C1 segment of cervical spinal cord (tissue), 14 donors: ENCODE measurements at regions not wholly inside any gene's neighbourhood (a gene's known extent, or its start where the extent isn't known, plus 50 kb on each side); places are given as distances from the start of the nearest gene placed in this dataset.

Source experiments
- DNase-seq, 14 donors: peaks; one replicate each; lab custom pipeline; 2025; lab: John Stamatoyannopoulos, UW

DNA sequence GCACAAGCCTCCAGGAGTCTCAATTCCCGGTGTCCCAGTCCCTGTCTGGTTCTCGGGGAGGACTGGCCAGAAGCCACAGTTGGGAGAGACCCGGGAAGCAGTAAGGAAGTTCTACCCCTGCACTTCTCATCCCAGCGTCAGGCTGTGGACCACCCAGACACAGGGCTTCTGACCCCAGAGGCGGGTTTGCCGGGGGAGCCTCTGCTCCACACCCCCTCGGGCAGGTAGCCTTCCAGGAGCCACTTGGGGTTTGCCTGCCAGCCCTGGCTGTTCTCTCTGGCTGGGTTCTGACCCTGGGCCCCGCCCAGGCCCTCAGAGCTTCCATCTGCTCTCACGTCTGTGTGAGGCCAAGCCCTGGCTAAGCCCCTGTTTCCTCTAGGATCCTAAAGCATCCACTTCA, 94.4 kb upstream of the GPC1 start:
- peak in 1 of 14 donors; percentile 69 for DNase-seq

DNA sequence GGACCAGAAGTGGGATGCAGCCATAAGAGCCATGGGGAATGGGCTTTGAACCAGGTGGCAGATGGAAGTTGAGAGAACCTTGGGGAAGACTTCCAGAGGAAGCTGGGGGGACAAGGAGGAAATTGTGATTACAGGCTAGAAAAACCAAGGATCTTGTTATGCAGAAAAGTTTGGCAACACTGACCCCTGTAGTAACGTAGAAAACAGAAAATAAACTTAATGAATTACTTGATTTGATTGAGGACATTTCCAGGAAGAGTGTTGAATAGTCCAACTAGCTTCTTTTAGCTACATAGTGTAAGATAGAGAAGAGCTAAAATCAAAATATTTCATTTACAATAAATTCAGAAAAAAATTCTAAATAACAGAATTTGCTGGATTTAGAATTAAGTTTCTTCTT, 91.9 kb upstream of the GPC1 start:
- no peak for DNase-seq

DNA sequence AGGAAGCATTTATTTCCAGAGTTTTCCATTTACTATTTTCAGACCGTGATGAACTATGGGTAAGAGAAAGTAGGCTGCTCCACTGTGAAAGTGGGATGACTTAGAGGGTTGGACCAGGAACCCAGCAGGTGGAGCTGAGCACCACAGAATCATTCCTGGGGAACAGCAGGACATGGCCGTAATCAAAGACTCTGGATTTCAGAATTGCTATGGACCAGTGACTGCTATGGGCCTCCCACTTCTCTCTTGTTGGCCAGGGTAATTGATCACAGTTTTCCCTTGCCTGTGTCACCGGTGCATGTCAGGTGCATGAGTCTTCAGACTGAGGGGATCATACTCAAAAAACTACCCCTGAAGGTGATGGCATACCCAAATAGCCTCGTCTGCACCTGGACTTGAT, 90.6 kb upstream of the GPC1 start:
- DNase-seq: no peak

DNA sequence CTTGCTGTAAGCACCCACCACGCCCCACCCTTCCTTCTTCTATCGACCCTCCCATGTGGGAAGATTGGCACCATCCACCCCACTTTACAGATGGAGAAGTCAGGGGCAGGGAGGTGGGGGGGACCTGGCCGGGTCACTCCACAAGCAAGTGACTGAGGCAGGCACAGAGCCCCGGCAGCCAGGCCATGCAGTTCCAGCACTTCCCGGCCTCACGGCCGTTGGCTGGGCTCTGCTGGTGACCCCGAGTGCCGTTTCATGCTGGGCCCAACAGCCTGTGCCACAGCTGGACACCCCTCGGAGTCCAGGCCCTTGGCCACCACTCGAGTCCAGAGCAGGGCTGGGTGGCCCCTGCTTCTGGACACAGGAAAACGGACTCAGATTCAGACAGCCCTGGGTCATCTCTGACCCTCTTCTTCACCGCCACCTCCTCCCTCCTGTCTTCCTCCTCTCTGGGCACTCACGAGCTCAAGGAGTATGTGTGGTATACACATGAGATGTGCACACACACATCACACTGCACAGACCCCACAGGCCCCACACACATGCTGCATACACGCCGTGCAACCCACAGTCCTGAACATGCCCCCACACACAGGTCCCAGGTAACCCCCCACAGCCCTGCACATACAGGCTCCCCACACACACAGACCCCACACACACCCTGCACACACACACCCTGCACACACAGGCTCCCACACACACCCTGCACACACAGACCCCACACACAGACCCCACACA, 89.3 kb upstream of the GPC1 start:
- no peak for DNase-seq

DNA sequence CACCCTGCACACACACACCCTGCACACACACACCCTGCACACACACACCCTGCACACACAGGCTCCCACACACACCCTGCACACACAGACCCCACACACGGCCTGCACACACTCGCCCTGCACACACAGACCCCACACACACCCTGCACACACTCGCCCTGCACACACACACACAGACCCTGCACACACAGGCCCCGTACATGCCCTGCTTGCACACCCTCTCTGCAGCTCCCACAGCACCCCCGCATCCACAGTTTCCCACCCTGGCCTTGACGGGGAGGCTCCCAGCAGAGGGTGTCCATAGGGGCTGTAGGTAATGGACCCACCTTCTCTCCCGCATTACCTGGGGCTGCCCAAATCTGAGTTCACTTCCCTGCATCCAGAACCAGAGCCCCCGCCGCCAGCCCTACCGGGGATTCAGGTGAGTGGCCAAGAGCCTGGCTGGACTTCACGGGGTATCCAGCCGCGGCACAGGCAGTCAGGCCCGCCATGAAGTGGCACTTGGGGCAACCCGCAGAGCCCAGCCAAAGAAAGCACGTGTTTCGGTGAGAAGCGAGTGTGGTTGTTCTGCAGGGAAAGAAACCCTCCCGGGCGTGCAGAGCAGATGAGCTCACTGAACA, 88.6 kb upstream of the GPC1 start:
- DNase-seq: no peak

DNA sequence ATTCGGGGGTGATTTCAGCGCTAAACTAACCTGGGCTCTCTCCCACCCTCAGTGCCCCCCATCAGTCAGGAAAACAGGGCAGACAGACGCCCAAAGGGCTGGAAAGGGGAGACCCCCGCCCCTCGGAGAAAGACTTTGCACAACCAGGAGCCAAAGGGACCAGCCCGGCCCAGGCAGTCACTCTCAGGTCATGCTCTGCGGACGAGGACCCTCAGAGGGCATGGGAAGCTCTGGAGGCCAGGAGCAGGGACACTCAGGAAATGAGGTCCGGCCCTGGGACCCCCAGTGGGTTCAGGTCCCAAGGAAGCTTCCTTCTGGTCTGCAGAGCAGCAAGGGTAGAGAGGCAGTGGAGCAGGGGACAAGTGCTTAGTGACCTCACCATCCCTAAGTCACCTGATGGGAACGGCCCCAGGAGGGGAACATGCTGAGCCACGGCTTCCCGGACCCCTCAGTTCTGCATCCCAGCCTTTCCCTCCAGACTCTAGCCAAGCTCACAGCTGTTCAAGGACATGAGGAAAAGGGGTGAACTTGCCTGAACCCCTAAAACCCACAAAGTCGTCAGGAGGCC, 88.0 kb upstream of the GPC1 start:
- DNase-seq: no peak

DNA sequence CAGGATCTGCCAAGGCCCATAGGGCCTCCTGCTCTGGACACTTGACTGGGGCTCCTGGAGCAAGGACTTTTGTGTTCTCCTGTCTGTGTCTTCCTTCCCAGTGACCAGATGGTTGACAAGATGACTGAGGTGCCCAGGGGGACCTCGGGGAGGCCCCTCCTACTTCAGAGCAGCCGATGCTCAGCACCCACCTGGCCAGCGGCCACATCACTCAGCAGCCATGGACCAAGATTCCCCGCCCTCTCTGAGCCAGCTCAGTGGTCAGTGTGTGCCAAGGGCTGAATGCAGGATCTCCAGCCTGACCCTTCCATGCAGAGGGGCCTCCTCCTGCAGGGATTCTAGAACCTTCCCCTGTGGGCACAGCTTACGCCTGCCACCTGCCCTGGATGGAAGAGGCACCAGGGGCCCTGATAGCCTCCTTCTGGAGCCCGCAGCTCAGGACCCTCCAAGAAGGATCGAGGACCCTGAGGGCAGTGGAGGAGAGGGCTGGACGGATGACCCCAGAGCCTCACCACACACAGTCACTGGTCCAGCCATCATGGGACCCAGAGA, 87.4 kb upstream of the GPC1 start:
- peak in 1 of 14 donors; percentile 22 for DNase-seq

DNA sequence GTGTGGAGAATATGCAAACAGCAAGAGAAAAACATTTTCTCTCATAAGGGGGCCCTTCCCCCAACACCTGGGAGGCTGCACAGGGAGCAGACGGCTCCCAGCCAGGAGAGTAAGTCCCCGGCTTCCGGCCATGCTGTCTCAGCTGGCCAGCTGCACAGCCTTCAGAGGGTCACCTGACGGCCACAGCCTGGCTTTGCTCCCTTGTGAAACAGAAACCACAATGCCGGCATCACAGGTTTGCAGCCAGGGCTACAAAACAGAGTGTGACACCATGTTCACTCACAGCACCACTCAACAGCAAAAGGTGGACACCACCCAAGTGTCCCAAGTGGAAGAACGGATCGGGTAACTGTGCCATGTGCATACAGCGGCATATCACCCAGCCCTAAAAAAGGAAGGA, 86.9 kb upstream of the GPC1 start:
- no peak for DNase-seq

DNA sequence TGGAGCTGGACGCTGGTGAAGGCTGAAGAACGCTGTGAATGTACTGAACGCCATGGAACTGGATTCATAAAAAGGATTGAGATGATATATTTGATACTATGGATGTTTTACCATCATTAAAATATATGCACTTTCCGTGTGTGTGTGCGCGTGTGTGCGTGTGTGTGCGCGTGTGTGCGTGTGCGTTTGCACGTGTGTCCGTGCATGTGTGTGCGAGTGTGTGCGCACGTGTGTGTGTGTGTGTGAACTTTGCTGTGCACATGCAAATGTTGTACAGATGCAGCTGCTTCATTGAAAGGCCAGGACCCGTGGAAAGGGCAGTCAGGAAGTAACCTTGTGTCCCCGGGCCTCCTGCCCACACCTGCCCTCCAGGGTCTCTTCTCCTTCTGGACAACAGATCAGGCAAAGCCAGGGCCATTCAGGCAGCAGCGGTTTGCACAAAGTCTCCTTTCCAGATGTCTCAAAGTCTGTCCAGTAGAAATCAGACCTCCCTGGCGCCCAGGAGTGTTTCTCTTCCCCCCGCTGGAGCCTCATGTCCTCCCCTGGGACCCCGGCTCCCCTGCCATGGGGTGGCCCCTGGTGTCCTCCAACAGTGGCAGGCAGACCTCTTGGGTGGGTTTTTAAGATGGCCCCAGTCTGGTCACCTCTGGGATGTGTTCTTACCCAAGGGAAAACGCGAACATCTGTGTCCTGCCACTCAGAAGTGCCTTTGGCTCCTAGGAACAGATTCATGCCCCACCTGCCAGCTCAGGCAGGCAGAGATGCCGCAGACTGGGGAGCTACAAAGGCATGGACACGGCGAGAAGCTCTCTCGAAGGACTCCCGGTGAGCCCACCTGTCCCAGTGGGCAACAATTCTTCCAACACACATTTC, 86.1 kb upstream of the GPC1 start:
- DNase-seq: no peak

DNA sequence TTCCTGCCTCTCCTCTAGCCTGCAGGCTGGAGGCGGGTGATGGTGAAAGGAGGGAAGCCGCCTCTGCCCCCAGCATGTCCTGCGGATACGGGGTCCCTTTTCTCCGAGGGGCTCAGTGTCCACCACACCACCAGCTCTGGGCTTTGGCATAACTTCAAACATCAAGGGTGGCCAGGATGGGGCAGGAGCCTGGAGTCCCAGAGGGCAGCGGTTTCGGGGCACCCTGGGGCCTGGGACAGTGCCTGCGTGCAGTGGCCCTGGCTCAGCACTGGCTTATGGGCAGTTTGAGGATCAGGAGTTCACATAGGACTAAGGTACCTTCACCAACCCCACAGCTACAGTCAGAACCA, 85.5 kb upstream of the GPC1 start:
- DNase-seq: no peak

DNA sequence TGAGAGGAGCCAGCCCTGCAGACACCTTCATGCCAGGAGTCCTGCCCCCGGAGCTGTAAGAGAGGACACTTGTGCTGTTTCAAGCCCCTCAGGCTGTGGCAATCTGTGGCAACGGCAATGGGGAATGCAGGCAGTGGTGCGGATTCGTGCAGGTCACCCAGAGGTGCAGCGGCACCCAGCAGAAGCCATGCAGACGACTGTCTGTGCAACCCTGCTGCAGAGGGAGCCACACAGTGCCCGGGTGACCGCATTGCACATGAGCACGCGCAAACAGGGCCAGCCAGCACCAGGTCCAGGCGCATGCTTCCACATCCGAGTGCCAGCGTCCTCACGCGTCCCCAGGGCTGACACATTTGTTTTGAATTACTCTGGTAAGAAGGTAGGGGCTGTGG, 84.8 kb upstream of the GPC1 start:
- no peak for DNase-seq

DNA sequence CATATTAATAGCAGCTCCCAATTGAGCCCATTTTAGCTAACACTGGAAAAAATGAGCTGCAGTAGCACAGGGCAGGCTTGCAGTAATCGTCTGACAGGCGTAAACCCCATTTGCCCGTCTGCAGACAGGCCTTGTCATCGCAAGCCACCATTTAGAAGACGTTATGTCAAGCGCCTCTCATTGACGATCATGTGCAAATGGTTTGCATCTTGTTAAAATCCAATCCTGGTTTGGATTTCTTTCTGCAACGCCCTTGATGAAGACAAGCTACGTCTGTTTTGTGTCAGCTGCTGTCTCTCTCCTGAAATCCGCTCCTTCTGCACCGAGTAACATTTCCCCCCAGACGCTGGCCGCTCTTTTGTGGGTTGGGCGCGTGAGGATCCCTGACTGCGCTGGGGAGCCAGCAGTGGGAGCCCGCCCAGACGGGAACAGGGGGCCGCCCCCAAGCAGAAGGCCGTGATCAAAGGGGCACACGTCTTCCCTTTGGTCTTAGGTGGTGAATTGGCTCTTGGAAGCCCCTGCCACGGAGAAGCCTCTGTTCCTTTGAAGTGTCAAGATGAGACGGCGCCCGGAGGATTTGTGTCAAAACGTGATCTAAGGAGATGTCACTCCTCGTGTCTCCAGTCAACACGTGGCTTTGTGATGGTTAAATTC, 84.2 kb upstream of the GPC1 start:
- DNase-seq: no peak

DNA sequence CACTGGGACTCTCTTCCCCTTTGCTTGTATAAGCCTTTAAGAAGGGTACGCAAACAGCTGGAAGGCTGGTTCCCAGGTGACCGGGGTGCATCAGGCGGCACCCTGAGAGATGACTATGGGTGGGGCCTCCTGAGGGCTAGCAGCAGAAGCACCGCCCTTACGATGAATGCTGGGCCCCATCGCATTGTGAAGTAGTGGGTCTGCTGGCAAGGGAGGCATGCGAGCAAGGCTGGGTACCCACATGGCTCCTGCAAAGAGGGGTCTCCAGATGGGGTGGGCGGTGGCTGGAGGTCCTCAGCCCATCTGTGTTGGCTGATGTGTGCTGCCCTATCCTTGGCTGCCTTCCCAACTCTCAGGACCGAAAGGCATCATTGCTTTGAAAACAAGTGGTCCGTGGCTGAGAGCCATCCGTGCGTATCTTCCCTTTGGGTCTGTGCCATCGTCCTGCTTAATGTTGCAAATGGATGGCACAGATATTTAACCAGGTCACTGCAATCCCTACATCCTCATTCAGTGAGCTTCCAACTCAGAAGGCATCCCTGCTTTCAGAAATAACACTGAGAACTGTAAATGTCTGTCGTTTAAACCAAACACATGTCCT, 83.5 kb upstream of the GPC1 start:
- DNase-seq: peak in 1 of 14 donors; percentile 54

DNA sequence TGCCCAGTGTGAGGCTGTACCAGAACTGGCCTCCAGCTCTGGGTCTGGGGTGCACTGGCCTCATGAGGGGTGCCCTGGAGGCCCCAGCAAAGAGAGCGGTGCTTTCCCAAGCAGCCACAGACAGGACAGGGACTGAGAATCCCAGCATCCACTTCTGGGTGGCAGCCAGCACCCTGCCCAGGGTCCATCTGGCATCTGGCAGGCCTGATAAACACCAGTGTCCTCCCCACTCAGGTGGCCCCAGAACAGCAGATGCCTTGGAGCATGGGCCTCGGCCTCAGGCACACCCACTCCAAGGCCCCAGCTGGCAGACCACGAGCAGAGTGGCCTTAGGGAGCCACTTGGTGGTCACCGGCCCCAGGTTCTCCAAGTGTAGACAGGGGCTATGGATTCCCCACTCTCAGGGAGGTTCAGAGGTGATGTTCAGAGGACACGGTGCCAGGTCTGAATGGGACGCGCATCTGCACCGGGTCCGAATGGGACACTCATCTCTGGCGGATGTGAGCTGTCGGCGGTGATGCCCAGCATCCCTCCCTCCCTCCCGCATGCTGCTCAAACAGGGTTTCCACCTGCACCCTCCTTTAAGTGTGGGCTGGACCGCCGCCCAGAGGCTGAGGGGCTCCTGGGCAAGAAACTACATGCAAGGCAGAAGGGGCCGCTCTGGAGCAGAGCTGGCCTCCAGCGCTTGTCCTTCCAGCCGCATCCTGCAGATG, 82.2 kb upstream of the GPC1 start:
- peak in 1 of 14 donors; percentile 66 for DNase-seq

DNA sequence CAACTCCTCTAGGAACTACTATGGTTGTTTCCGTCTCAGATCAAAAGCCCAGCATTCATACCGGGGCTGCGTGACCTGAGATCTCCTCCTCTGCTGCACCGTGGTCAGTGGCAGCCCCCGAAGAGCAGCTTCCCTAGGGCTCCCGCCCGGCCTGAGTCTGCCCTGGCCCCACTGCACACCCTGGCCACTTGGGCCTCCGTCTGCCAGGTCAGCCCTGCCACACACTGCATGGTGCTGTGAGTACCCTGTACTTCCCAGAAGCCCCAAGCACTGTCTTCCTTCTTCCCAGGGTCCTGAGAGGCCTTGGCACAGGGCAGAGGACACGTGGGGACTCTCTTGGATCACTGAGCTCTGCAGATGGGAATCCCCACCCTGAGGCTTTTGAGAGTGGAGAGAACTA, 81.5 kb upstream of the GPC1 start:
- DNase-seq: no peak

DNA sequence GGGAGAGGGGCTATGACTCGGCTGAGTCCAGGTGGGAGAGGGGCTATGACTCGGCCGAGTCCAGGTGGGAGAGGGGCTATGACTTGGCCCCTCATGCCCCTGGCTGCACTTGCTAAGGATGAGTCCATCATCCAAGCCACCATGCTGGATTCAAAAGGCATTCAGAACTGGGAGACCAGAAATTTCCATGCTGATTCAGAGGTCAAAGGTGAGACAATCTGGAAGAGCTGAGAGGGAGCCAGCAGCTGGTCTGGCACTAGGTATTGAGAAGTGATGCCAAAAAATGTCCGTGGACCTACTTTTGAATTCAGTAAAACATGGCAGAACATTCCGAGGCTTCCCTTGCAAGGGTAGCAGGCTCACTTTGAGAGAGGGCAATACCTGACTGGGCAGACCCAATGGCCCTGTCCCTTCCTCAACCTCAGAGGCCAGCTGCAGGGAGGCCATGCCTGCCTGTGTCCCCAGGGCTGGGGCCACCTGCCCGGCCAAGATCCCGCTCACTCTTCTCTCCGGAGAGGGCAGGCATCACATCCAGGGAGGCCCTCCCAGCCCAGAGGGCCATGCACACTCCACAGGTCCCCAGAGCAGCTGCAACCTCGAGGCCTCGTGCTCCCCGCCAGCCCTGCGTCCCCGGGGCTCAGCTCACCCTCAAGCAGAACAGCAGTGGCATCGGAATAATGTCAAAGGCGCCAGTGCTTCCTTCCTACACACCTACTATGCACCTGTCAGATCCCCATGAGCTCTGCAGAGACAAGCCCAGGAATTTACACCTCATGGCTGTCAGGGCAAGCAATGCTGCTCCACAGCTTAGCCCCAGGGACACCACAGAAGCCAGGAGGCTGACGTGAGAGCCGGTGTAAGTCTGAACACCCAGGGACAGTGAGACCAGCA, 80.2 kb upstream of the GPC1 start:
- no peak for DNase-seq

DNA sequence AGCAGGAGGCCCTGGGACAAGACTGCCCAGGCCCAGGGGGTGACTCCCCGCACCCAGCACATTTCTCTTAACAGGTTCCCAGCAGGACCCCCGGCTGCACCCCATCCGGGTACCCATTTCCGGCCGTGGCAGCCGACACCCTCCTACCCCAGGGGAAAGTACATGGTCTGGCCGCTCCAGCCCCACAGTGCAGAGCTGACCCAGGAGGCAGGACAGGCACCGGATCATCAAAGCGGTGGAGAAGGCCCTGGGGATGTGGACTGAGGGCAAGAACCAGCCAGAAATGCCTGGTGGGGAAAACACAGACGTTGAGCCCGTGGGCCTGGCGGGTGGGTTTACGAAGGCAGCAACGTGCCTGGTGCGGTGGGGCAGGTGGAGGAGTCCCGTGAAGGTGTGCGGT, 79.5 kb upstream of the GPC1 start:
- no peak for DNase-seq

DNA sequence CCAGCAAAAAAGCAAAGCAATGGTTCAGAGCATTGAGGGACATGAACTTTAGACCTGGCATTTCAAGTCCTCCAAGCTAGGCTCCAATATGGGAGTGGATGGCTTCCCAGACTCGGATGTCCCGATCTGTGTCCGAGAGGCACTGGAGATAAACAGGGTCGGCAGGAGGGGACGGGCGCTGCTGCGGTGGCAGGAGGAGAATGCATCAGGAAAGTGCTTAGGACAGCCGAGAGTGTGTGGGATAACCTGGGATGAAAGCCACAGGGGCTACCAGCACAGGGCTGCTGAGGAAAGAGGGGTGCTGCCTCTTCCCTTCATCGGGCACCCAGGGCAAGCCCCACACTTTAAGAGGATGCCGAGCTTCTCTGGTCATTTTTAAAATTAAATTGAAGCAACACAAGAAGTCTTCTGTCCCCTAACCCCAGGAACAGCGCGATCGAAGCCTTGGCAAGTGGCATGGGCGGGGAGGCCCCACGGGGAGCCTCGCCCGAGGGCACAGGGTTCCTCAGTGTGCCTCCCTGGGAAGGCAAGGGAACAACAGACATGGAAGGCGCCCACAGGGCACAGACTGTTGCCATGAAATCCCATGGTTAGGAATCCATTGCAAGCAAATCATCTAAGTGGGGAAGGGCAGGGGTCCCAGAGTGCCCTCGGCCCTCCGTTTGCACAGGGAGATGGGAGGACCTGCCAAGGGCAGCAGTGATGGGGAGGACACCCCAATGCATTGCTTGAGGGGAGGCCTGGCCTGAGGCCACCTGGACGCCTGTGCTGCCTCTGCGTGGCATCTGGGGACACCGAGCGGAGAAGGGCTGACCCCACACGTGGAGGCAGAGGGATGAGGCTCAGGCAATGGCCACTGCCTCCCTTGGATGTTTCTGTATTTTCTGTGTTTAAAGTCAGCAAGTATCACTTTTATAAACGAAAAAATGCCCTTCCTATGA, 78.5 kb upstream of the GPC1 start:
- no peak for DNase-seq
